Epithelial cell of esophagus (primary cell): ENCODE measurements at regions not wholly inside any gene's neighbourhood (a gene's known extent, or its start where the extent isn't known, plus 50 kb on each side); places are given as distances from the start of the nearest gene placed in this dataset.

Experiments used
- DNase-seq: peaks from one replicate; pipeline ENCODE4 v3.0.0; 2010; ENCODE audit warnings: low read depth
- H3K4me3 ChIP-seq: 2 replicates; pipeline ENCODE4 v1.5.1; 2011; ENCODE audit warnings: mild to moderate bottlenecking, low read length, control low read depth
- TF ChIP-seq, protein P1 (sequence below): IDR thresholded peaks from 2 replicates; pipeline ENCODE4 v1.5.1; 2011; ENCODE audit warnings: low read depth, mild to moderate bottlenecking, low read length, control low read depth, inconsistent platforms; ENCODE audit not compliant: insufficient read depth; ENCODE audit errors: missing control alignments

DNA sequence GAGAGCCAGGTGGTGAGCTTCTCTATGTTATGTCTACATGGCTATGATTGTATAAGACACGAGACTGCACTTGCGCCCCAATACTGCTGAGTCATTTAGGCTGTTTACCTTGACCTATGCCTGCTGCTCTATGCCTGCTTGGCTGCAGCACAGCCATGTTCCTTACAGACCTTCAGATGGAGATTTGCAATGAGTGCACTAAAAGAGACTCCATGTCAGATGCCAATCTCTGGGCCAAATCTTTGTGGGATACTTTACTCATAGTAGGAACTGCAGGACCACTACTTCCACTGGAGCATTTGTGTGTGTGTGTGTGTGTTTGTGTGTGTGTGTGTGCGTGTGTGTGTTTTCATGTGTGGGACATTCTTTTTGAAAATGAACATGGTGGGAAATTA lies 50.0 kb upstream of the KMT2E start:
- DNase-seq = peak; percentile 91
- TF ChIP-seq, protein P1, sequence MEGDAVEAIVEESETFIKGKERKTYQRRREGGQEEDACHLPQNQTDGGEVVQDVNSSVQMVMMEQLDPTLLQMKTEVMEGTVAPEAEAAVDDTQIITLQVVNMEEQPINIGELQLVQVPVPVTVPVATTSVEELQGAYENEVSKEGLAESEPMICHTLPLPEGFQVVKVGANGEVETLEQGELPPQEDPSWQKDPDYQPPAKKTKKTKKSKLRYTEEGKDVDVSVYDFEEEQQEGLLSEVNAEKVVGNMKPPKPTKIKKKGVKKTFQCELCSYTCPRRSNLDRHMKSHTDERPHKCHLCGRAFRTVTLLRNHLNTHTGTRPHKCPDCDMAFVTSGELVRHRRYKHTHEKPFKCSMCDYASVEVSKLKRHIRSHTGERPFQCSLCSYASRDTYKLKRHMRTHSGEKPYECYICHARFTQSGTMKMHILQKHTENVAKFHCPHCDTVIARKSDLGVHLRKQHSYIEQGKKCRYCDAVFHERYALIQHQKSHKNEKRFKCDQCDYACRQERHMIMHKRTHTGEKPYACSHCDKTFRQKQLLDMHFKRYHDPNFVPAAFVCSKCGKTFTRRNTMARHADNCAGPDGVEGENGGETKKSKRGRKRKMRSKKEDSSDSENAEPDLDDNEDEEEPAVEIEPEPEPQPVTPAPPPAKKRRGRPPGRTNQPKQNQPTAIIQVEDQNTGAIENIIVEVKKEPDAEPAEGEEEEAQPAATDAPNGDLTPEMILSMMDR = no peak

More for the DNA sequence above, 50.0 kb upstream of the KMT2E start:
- H3K4me3 ChIP-seq = no peak overlapping the region
